Stimulated activated CD4-positive, alpha-beta T cell treated with anti-CD3 and anti-CD28 coated beads, Interleukin-2, amount 100 ng/mL, for 48 hours (primary cell): ENCODE measurements at regions not wholly inside any gene's neighbourhood (a gene's known extent, or its start where the extent isn't known, plus 50 kb on each side); places are given as distances from the start of the nearest gene placed in this dataset.
"Not testable (repeated sequence)": the region's sequence is repeated elsewhere in the genome, so short reads cannot be mapped to it uniquely, and the experiment has no call there.

ENCODE experiments used
- DNase-seq, 2 donors: peaks; one replicate each; pipeline ENCODE4 v3.0.0-alpha.2; 2020

GRCh38 chr15:56568466-56569167 is 103.7 kb upstream of the MNS1 start:
- no peak for DNase-seq

- no peak for DNase-seq
These were observed 92.5 kb upstream of the MNS1 start for GRCh38 chr15:56557415-56557814.

- DNase-seq = no peak
These were observed 88.5 kb upstream of the MNS1 start for GRCh38 chr15:56553486-56553885.

- DNase-seq = no peak
These were observed 87.7 kb upstream of the MNS1 start for GRCh38 chr15:56552659-56553058.

DNA sequence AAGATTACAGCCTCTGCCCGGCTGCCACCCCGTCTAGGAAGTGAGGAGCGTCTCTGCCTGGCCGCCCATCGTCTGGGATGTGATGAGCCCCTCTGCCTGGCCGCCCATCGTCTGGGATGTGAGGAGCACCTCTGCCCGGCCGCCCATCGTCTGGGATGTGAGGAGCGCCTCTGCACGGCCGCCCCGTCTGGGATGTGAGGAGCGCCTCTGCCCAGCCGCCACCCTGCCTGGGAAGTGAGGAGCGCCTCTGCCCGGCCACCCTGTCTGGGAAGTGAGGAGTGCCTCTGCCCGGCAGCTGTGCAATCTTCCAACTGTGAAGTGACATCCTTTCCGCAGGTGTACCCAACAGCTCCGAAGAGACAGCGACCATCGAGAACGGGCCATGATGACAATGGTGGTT is 75.6 kb upstream of the MNS1 start:
- not testable (repeated sequence) for DNase-seq

GRCh38 chr15:56540157-56540556 is 75.2 kb upstream of the MNS1 start:
- not testable (repeated sequence) for DNase-seq

DNA sequence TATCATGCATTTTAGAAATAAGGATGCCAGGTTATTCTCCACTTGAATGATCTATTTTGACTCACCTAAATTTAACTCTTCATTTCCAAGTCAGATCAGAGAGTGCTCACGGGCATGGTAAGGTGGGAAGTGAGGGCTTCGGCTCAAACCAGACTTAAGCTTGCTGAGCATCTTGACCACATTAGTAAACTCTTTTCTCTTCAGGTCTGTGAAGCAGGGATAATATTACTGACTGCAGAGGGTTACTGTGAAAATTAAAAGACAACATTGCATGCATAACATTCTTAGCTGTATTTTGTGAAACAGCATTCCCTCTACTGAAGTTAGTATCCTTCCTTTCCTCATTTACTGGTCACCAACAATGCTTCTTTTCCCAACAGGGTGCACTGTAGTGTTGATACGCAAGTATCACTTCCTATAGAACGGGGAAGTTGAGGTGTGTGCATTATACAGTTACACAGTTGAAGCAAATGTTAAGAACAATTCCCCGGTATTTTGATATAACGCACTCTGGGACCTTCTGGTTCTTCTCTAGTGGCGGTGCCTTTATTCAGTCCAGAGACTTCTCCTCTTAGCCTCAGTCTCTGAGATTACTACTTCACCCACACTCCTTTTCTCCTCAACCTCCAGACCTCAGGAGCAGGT is 74.1 kb upstream of the MNS1 start:
- DNase-seq = no peak

DNA sequence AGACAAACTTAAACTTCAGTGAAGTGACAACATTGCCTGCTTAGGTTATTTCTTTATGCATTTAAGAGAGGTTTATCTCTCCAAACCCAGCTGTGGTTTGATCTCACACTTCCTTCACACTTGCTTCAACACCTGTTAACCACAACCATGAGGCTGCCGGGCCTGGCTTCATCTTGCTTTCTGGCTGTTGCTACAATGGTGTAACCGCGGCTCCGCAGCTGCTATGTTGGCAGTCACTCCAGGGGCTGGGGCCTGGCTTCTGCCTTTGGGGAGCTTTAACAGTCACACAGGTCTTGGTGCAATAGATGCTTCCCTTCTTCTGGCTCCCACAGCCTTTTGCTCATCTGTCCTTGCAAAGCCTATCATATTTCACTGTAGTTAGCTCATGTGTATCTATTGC is 72.9 kb upstream of the MNS1 start:
- DNase-seq = peak in 1 of 2 donors; percentile 6

GRCh38 chr15:56534728-56535127 is 69.8 kb upstream of the MNS1 start:
- DNase-seq = no peak

GRCh38 chr15:56533731-56534403 is 68.9 kb upstream of the MNS1 start:
- DNase-seq = no peak

DNA sequence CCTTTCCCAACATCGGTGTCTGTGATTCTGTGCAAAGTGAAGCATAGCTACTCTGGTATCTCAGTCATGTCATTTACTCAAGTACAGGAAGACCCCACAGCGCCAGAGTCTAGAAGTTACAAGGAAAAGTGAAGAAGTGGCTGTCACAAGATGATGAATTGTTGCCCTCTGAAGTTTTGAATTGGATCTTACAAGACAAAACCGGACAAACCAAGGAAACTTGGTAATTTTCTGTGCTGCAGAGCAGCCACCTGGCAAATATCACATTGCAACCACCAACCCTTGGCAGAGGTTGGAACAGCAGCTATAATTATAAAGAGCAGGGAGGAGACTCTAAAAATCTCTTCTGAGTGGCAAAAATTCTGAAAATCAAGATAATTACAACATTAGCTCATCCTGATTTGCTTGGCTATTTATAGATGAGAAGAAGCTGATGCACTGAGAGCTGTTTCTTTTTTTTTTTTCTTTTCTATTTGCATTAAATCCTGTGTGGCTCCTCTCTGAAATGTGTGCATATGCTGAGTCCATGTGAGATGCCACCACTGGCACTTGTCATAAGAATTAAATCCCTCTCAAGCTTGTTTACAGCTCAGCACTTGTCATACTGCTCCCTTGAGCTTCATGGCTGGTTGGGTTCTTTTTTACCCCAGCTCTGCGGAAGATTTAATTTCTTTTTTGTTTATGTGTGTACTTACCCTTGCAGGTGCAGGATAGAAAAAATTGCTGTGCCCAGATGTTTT is 68.0 kb upstream of the MNS1 start:
- no peak for DNase-seq

DNA sequence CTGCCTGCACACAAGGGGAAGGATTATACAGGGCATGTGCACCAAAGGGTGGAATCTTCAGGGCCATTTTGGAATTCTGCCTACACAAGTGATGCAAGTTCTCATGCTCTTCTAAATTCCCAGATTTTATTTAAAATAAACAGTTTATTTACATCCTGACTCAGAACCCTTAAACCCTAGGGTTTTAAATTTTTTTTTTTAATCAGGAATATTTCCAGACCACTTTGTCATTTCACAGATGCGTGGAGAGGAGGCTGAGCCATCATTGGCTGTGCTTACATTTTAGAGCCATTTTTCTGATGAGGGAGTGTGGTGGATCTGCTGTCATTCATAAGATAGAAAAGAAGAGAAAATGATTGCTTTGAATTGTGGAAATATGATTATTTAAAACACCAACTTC is 65.2 kb upstream of the MNS1 start:
- no peak for DNase-seq

DNA sequence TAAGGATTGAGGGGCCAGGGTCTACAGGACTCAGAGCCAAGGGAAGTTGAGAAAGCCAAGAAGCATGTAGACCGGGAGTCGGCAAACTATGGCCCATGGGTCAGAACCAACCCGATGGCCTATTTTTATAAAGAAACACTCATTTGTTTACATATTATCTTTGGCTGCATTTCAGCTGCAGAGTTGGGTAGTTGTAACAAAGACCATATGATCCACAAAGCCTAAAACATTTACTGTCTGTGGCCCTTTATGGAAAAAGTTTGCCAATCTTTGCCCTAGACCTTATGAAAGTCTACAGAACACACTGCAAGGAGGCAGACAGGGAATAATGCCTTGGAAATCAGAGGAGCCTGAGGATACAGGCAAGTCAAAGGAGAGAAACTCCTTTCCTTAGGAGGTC is 63.2 kb upstream of the MNS1 start:
- no peak for DNase-seq

DNA sequence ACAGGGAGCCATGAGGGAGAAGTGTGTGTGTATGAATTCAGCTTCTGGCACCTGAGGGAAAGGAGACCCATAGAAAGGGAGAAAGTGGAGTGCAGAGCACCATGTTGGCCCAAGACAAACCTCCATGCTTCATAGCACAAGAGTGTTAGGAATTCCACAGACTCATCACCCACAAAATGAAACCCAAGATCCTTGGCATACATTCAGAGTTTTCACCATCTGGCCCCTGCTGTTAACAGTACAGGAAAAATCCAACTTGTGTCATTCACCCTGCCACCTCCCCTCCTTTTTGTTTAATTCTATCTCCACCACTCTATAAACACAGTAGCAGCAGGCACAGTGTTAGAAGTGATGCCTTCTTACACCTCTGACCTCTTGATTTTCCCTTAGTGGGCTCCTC is 60.0 kb upstream of the MNS1 start:
- no peak for DNase-seq

GRCh38 chr15:56523521-56523920 is 58.6 kb upstream of the MNS1 start:
- no peak for DNase-seq

DNA sequence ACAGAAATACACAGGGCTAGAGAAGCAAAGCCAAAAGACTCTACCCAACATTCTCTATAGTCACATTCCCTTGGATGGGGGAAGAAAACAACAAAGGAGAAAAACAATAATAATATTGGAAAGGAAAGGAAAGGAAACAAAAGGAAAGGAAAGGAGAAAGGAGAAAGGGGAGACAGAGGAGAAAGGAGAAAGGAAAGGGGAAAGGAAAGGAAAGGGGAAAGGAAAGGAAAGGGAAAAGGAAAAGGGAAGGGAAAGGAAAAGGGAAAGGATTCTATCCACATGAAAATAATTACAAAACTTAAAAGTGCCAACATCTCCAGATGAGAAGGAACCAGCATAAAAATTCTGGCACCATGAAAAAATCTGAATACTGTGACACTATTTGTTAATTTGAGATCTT is 54.1 kb upstream of the MNS1 start:
- no peak for DNase-seq
